ENCODE measurements at regions not wholly inside any gene's neighbourhood (a gene's known extent, or its start where the extent isn't known, plus 50 kb on each side); places are given as distances from the start of the nearest gene placed in this dataset.

GRCh38 chr3:147794596-147794995, 385.4 kb downstream of the ZIC1 start:
- no peak for DNase-seq
- no peaks in the 10 kb centered on the region for H3K27me3 ChIP-seq (ENCODE audit: control insufficient read depth, insufficient read depth, low read length)
- H3K36me3 ChIP-seq (replicated peaks; ENCODE audit: control insufficient read depth, insufficient read depth, low read length) = no peaks in the 10 kb centered on the region
- H3K4me3 ChIP-seq (ENCODE audit: insufficient read depth, low read depth, low read length) = no peak overlapping the region

DNA sequence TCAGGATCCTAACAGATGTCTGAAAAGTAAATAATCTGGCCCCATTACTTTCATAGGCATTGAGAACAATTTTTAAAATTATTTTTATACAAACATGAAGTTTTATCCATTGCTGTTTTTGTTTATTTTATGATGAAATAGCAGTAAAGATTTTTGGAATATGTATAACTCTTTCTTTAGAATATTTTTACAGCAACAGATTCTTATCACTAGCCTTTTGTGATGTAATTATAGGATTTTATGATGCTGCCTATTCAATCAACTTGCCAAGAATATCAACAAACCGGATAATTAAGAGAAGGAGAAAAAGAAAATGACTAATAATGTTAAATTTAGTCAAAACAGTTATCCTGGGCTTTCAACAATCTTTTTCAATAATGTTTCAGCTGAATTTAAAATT, 386.3 kb downstream of the ZIC1 start:
- DNase-seq = no peak
- Histone ChIP-seq H3K36me3 (replicated peaks; ENCODE audit: control insufficient read depth, insufficient read depth, low read length) (no peaks in the 10 kb centered on the region), H3K27me3 (ENCODE audit: control insufficient read depth, insufficient read depth, low read length) (no peaks in the 10 kb centered on the region), H3K4me3 (ENCODE audit: insufficient read depth, low read depth, low read length) (no peak overlapping the region)

DNA sequence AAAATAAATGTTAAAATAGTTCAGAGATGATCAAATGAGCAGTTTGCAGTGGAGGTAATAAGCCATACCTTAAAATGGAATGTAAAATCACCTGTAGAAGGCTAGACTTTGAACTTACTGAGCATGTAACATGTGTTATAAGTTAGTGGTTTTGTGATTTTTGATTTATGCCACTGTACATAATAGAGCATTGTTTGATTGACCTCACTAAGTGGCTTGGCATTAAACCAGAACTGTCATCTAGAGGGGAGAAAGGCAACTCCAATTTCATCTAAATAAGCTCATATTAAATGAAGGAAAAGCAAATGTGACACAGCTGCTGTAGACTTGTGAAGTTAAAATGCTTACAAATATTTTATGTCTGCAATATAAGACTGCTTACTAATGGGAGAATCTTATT, 387.9 kb downstream of the ZIC1 start:
- Histone ChIP-seq H3K4me3 (ENCODE audit: insufficient read depth, low read depth, low read length) (no peak overlapping the region), H3K36me3 (replicated peaks; ENCODE audit: control insufficient read depth, insufficient read depth, low read length) (no peaks in the 10 kb centered on the region), H3K27me3 (ENCODE audit: control insufficient read depth, insufficient read depth, low read length) (no peaks in the 10 kb centered on the region)
- DNase-seq = no peak

DNA sequence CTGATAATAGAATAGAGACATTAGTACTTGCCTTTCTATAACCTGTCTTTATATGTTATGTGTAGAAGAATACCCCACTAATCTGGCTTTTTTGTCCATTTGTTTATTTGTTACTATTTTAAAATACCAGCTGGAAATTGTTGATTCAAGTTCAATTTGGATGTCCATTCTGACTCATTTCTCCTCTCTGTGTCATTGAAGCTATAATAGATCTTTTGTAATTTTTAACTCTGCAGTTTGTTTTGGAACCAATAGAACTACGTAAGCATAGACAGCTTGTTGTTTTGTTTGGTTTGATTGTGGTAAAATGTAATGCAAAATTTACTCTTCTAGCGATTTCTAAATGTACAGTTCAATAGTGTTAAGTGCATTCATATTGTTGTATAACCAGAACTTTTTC, 390.4 kb downstream of the ZIC1 start:
- Histone ChIP-seq H3K4me3 (ENCODE audit: insufficient read depth, low read depth, low read length) (no peak overlapping the region), H3K27me3 (ENCODE audit: control insufficient read depth, insufficient read depth, low read length) (no peaks in the 10 kb centered on the region), H3K36me3 (replicated peaks; ENCODE audit: control insufficient read depth, insufficient read depth, low read length) (no peaks in the 10 kb centered on the region)
- DNase-seq = no peak

GRCh38 chr3:147807776-147808175, 398.6 kb downstream of the ZIC1 start:
- H3K27me3 ChIP-seq (ENCODE audit: control insufficient read depth, insufficient read depth, low read length) = no peaks in the 10 kb centered on the region
- H3K4me3 ChIP-seq (ENCODE audit: insufficient read depth, low read depth, low read length) = no peak overlapping the region
- H3K36me3 ChIP-seq (replicated peaks; ENCODE audit: control insufficient read depth, insufficient read depth, low read length) = no peaks in the 10 kb centered on the region
- no peak for DNase-seq

GRCh38 chr3:147809206-147809605, 400.0 kb downstream of the ZIC1 start:
- Histone ChIP-seq H3K36me3 (replicated peaks; ENCODE audit: control insufficient read depth, insufficient read depth, low read length) (no peaks in the 10 kb centered on the region), H3K4me3 (ENCODE audit: insufficient read depth, low read depth, low read length) (no peak overlapping the region), H3K27me3 (ENCODE audit: control insufficient read depth, insufficient read depth, low read length) (no peaks in the 10 kb centered on the region)
- no peak for DNase-seq

DNA sequence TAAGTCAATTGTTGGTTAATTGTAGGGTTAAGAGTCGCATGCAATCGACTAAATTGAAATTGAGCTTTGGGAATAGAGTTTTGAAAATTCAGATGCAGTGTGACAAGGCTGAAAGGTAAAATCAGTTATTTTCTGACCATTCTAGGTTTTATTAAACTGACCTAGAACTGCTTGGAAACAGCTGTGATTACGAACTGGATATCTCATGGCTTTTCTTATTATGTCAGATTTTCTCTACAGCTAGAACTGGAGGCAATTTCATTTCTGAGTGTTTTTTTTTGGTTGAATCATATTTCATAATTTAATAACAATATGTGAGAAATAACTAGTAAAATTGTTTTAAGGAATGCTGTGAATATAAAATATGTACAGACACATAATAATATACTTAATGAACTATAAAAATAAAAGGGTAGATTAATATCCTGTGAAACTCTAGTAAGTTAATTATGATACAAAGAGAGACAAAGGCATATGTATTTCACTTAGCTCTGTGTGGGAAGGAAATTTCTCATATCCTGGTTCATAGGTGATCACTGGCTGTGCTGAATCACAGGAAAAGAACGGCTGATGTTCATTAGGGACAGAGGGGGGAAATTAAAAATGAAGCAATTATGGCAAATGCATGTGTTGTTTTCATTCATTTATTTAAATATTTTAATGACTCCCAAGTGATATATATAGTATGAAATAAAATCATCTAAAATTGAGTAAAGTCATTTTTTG, 403.2 kb downstream of the ZIC1 start:
- H3K4me3 ChIP-seq (ENCODE audit: insufficient read depth, low read depth, low read length) = no peak overlapping the region
- no peaks in the 10 kb centered on the region for H3K36me3 ChIP-seq (replicated peaks; ENCODE audit: control insufficient read depth, insufficient read depth, low read length)
- no peak for DNase-seq
- H3K27me3 ChIP-seq (ENCODE audit: control insufficient read depth, insufficient read depth, low read length) = no peaks in the 10 kb centered on the region

- Histone ChIP-seq H3K36me3 (replicated peaks; ENCODE audit: control insufficient read depth, insufficient read depth, low read length) (no peaks in the 10 kb centered on the region), H3K4me3 (ENCODE audit: insufficient read depth, low read depth, low read length) (no peak overlapping the region), H3K27me3 (ENCODE audit: control insufficient read depth, insufficient read depth, low read length) (no peaks in the 10 kb centered on the region)
- DNase-seq = no peak
Observed at GRCh38 chr3:147813256-147813655, 404.1 kb downstream of the ZIC1 start.

DNA sequence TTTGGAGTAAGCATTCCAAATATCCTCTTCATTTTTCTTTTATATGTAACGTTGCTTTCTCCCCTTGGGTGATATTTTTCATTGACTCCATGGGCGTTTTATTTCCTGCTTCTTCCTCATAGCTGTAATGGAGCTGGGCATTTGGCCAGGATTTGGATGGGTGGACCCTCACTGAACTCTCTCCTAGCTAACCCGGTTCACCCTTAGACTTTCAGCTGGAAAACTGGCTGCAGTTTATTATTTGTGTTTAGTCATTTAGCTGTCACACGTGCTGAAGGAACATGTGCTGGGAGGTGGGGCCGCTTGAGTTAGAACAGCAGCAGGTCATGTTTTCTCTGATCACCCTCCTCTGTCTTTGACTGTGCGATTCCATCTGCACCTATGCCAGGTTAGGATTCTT, 407.6 kb downstream of the ZIC1 start:
- Histone ChIP-seq H3K36me3 (replicated peaks; ENCODE audit: control insufficient read depth, insufficient read depth, low read length) (no peaks in the 10 kb centered on the region), H3K27me3 (ENCODE audit: control insufficient read depth, insufficient read depth, low read length) (no peaks in the 10 kb centered on the region), H3K4me3 (ENCODE audit: insufficient read depth, low read depth, low read length) (no peak overlapping the region)
- DNase-seq = no peak

GRCh38 chr3:147832611-147833010, 423.4 kb downstream of the ZIC1 start:
- no peak for DNase-seq
- Histone ChIP-seq H3K36me3 (replicated peaks; ENCODE audit: control insufficient read depth, insufficient read depth, low read length) (no peaks in the 10 kb centered on the region), H3K4me3 (ENCODE audit: insufficient read depth, low read depth, low read length) (no peak overlapping the region), H3K27me3 (ENCODE audit: control insufficient read depth, insufficient read depth, low read length) (no peaks in the 10 kb centered on the region)

GRCh38 chr3:147836330-147836729, 427.2 kb downstream of the ZIC1 start:
- DNase-seq = no peak
- Histone ChIP-seq H3K36me3 (replicated peaks; ENCODE audit: control insufficient read depth, insufficient read depth, low read length) (no peaks in the 10 kb centered on the region), H3K27me3 (ENCODE audit: control insufficient read depth, insufficient read depth, low read length) (no peaks in the 10 kb centered on the region), H3K4me3 (ENCODE audit: insufficient read depth, low read depth, low read length) (no peak overlapping the region)

DNA sequence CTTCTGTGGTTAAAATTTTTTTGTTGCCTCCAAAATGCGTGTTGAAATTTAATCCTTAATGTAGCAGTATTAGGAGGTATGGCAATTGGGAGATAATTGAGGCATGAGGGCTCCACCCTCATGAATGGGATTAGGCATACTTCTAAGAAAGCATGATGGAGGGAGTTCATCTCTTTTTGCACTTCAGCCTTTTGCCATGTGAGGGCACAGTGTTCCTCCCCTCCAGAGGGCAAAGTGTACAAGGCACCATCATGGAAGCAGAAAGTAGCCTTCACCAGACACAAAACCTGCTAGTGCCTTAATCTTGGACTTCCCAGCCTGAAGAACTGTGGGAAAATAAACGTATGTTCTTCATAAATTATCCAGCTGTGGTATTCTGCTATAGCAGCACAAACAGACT, 429.5 kb downstream of the ZIC1 start:
- H3K27me3 ChIP-seq (ENCODE audit: control insufficient read depth, insufficient read depth, low read length) = no peaks in the 10 kb centered on the region
- H3K36me3 ChIP-seq (replicated peaks; ENCODE audit: control insufficient read depth, insufficient read depth, low read length) = no peaks in the 10 kb centered on the region
- H3K4me3 ChIP-seq (ENCODE audit: insufficient read depth, low read depth, low read length) = no peak overlapping the region
- no peak for DNase-seq

DNA sequence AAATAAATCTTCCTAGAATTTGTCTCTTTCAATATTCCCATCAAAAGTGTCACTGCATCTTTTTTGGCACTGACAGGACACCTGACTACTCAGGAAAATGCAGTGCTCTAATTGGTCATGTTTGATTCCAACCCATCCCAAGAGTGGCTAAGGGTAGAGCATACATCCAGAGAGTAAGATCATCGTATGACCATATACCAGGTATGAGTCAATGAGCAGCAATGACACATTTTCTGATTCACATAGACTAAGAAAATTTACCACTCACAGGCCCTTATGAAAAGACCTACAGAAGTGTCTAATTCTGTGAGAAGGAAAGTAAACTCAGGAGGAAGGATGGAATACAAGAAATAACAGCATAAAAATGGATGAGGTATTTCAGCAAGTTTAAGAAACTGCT, 434.2 kb downstream of the ZIC1 start:
- no peak overlapping the region for H3K4me3 ChIP-seq (ENCODE audit: insufficient read depth, low read depth, low read length)
- no peaks in the 10 kb centered on the region for H3K27me3 ChIP-seq (ENCODE audit: control insufficient read depth, insufficient read depth, low read length)
- DNase-seq = no peak
- no peaks in the 10 kb centered on the region for H3K36me3 ChIP-seq (replicated peaks; ENCODE audit: control insufficient read depth, insufficient read depth, low read length)

GRCh38 chr3:147846293-147846692, 437.1 kb downstream of the ZIC1 start:
- Histone ChIP-seq H3K4me3 (ENCODE audit: insufficient read depth, low read depth, low read length) (no peak overlapping the region), H3K36me3 (replicated peaks; ENCODE audit: control insufficient read depth, insufficient read depth, low read length) (no peaks in the 10 kb centered on the region), H3K27me3 (ENCODE audit: control insufficient read depth, insufficient read depth, low read length) (no peaks in the 10 kb centered on the region)
- DNase-seq = no peak

DNA sequence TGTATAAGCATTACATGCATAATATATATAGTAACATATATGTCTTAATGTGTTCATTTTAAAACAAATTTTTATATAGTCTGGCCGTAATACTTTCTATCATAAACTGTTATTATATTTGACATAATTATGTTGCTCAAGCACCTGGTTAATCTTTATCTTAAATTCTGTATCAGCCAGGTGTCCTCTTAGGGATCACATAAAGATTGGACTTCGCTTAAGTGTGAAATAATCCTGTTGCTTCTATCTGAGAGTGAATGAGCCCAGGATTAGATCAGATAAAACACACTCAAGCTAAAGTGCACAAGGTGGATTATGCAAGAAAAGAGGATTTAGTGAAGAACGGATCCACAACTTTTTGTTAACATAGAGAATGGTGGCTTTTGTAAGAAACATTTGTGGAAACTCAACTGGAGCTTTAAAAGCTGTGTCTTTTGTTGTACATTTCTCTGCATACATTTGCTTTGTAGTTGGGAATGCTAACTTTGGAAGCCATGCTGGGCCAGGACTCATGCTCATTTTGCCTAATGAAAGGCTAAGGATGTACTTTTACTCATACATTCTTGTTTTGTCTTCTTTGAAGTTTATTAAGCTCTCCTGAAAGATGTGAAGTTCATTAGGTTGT, 437.8 kb downstream of the ZIC1 start:
- Histone ChIP-seq H3K4me3 (ENCODE audit: insufficient read depth, low read depth, low read length) (no peak overlapping the region), H3K27me3 (ENCODE audit: control insufficient read depth, insufficient read depth, low read length) (no peaks in the 10 kb centered on the region), H3K36me3 (replicated peaks; ENCODE audit: control insufficient read depth, insufficient read depth, low read length) (no peaks in the 10 kb centered on the region)
- DNase-seq = no peak

DNA sequence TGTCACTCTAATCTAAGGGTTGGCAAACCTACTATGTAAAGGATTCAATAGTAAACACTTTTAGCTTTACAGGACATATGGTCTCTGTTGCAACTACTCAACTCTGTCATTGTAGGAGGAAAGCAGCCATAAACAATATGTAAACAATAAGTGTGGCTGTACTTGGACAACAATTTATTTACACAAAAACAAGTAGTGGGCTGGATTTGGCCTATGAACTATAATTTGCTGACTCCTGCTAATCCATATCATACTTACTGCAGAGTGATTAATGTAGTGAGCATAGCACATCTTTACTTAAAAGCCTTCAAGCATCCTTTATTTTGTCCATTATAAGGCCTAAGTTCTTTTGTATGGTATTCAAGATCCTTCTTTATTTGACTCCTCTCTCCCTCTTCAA, 441.9 kb downstream of the ZIC1 start:
- Histone ChIP-seq H3K36me3 (replicated peaks; ENCODE audit: control insufficient read depth, insufficient read depth, low read length) (no peaks in the 10 kb centered on the region), H3K27me3 (ENCODE audit: control insufficient read depth, insufficient read depth, low read length) (no peaks in the 10 kb centered on the region), H3K4me3 (ENCODE audit: insufficient read depth, low read depth, low read length) (no peak overlapping the region)
- no peak for DNase-seq

Data from H7 (cell line).